H9 (cell line): ENCODE measurements at regions not wholly inside any gene's neighbourhood (a gene's known extent, or its start where the extent isn't known, plus 50 kb on each side); places are given as distances from the start of the nearest gene placed in this dataset.
"Not testable (repeated sequence)": the region's sequence is repeated elsewhere in the genome, so short reads cannot be mapped to it uniquely, and the experiment has no call there.

Experiments used
- DNase-seq: peaks from one replicate; pipeline ENCODE4 v3.0.0-alpha.2; 2017
- H2AFZ ChIP-seq: one replicate; pipeline ENCODE4 v1.6.1; 2013; ENCODE audit warnings: mild to moderate bottlenecking, low read length, control low read depth, moderate library complexity
- H2AK5ac ChIP-seq: 2 replicates; pipeline ENCODE4 v1.6.1; 2013; ENCODE audit warnings: low read length, control low read depth, mixed read lengths; ENCODE audit not compliant: insufficient read length
- H2BK120ac ChIP-seq: one replicate; pipeline ENCODE4 v1.6.1; 2013; ENCODE audit warnings: low read depth, mild to moderate bottlenecking, low read length, control low read depth, inconsistent platforms; ENCODE audit not compliant: poor library complexity, severe bottlenecking
- H2BK12ac ChIP-seq: 2 replicates; pipeline ENCODE4 v1.6.1; 2013; ENCODE audit warnings: low read length, control low read depth, mixed read lengths, low read depth; ENCODE audit not compliant: insufficient read length
- H2BK15ac ChIP-seq: 2 replicates; pipeline ENCODE4 v1.6.1; 2013; ENCODE audit warnings: low read depth, low read length, control low read depth
- H2BK20ac ChIP-seq: one replicate; pipeline ENCODE4 v1.6.1; 2013; ENCODE audit warnings: low read depth, mild to moderate bottlenecking, low read length, control low read depth, inconsistent platforms; ENCODE audit not compliant: poor library complexity, severe bottlenecking
- H2BK5ac ChIP-seq: 2 replicates; pipeline ENCODE4 v1.6.1; 2013; ENCODE audit warnings: low read length, control low read depth, mixed read lengths; ENCODE audit not compliant: insufficient read length
- H3K14ac ChIP-seq: 2 replicates; pipeline ENCODE4 v1.6.1; 2013; ENCODE audit warnings: low read length, control low read depth; ENCODE audit not compliant: insufficient read depth
- H3K18ac ChIP-seq: 2 replicates; pipeline ENCODE4 v1.6.1; 2013; ENCODE audit warnings: low read depth, mild to moderate bottlenecking, mixed read lengths, low read length, control low read depth; ENCODE audit not compliant: insufficient read length
- H3K23ac ChIP-seq: 2 replicates; pipeline ENCODE4 v1.6.1; 2013; ENCODE audit warnings: low read length, control low read depth, mixed read lengths, low read depth; ENCODE audit not compliant: insufficient read length
- H3K23me2 ChIP-seq: 2 replicates; pipeline ENCODE4 v1.6.1; 2013; ENCODE audit warnings: low read depth, mild to moderate bottlenecking, mixed read lengths, low read length, control low read depth; ENCODE audit not compliant: insufficient read length, poor library complexity, severe bottlenecking
- H3K27ac ChIP-seq: 2 replicates; pipeline ENCODE4 v1.5.1; 2013; ENCODE audit warnings: low read length, control low read depth, mixed read lengths, low read depth; ENCODE audit not compliant: insufficient read length
- H3K27me3 ChIP-seq: 2 replicates; pipeline ENCODE4 v1.6.1; 2013; ENCODE audit warnings: low read length, control low read depth, inconsistent platforms; ENCODE audit not compliant: insufficient read depth
- H3K4ac ChIP-seq: 2 replicates; pipeline ENCODE4 v1.6.1; 2013; ENCODE audit warnings: low read depth, mild to moderate bottlenecking, control low read depth, inconsistent platforms, low read length, moderate library complexity
- H3K4me1 ChIP-seq: 2 replicates; pipeline ENCODE4 v1.6.1; 2013; ENCODE audit warnings: low read length, control low read depth, inconsistent platforms; ENCODE audit not compliant: insufficient read depth
- H3K4me2 ChIP-seq: 2 replicates; pipeline ENCODE4 v1.6.1; 2013; ENCODE audit warnings: low read length, control low read depth, mixed read lengths; ENCODE audit not compliant: insufficient read length, insufficient read depth
- H3K56ac ChIP-seq: 2 replicates; pipeline ENCODE4 v1.6.1; 2013; ENCODE audit warnings: low read depth, mild to moderate bottlenecking, mixed read lengths, low read length, control low read depth; ENCODE audit not compliant: insufficient read length
- H3K79me1 ChIP-seq: 2 replicates; pipeline ENCODE4 v1.6.1; 2013; ENCODE audit warnings: low read depth, mild to moderate bottlenecking, moderate library complexity, low read length, control low read depth, inconsistent platforms; ENCODE audit not compliant: insufficient read depth, poor library complexity, severe bottlenecking
- H3K79me2 ChIP-seq: 2 replicates; pipeline ENCODE4 v1.6.1; 2013; ENCODE audit warnings: low read length, control low read depth, inconsistent platforms; ENCODE audit not compliant: insufficient read depth
- H3K9ac ChIP-seq: 2 replicates; pipeline ENCODE4 v1.6.1; 2013; ENCODE audit warnings: low read length, control low read depth, mixed read lengths; ENCODE audit not compliant: insufficient read length; ENCODE audit errors: extremely low read depth
- H3K9me3 ChIP-seq: one replicate; pipeline ENCODE4 v1.6.1; 2013; ENCODE audit warnings: low read depth, low read length, inconsistent platforms; ENCODE audit not compliant: control insufficient read depth
- H3T11ph ChIP-seq: one replicate; pipeline ENCODE4 v1.6.1; 2013; ENCODE audit warnings: mild to moderate bottlenecking, low read length, control low read depth, inconsistent platforms
- H4K20me1 ChIP-seq: one replicate; pipeline ENCODE4 v1.6.1; 2013; ENCODE audit not compliant: control insufficient read depth, insufficient read length, insufficient read depth
- H4K5ac ChIP-seq: 2 replicates; pipeline ENCODE4 v1.6.1; 2013; ENCODE audit warnings: low read depth, mild to moderate bottlenecking, mixed read lengths, low read length, control low read depth; ENCODE audit not compliant: insufficient read length
- H4K8ac ChIP-seq: replicated peaks from 2 replicates; pipeline ENCODE4 v1.6.1; 2013; ENCODE audit warnings: low read length, control low read depth, mixed read lengths, low read depth; ENCODE audit not compliant: insufficient read length
- H4K91ac ChIP-seq: 2 replicates; pipeline ENCODE4 v1.6.1; 2013; ENCODE audit warnings: low read depth, mild to moderate bottlenecking, moderate library complexity, mixed read lengths, low read length, control low read depth; ENCODE audit not compliant: insufficient read length
- H3K27ac Mint-ChIP-seq, 3 experiments: 2 replicates in 2 of 3; 3 replicates in 1 of 3; pipeline ENCODE4 v1.8.0; 2020 to 2021; ENCODE audit warnings: mixed read lengths in 3 of 3, mild to moderate bottlenecking in 1 of 3, moderate library complexity in 1 of 3
- H3K27me3 Mint-ChIP-seq: 2 replicates; pipeline ENCODE4 v1.8.0; 2021; ENCODE audit warnings: low read depth, mild to moderate bottlenecking, moderate library complexity, mixed read lengths
- H3K36me3 Mint-ChIP-seq, 3 experiments: 2 replicates in 2 of 3; 3 replicates in 1 of 3; pipeline ENCODE4 v1.8.0; 2020 to 2021; ENCODE audit warnings: low read depth in 3 of 3, mixed read lengths in 3 of 3; ENCODE audit not compliant: insufficient read depth in 1 of 3
- H3K4me1 Mint-ChIP-seq, 2 experiments: 2 replicates each; pipeline ENCODE4 v1.8.0; 2020; ENCODE audit warnings: mixed read lengths in 2 of 2
- H3K4me3 Mint-ChIP-seq, 2 experiments: 2 replicates in 1 of 2; 3 replicates in 1 of 2; pipeline ENCODE4 v1.8.0; 2020 to 2021; ENCODE audit warnings: mild to moderate bottlenecking in 2 of 2, mixed read lengths in 2 of 2, moderate library complexity in 1 of 2
- H3K9me3 Mint-ChIP-seq, 2 experiments: 2 replicates in 1 of 2; 3 replicates in 1 of 2; pipeline ENCODE4 v1.8.0; 2020; ENCODE audit warnings: mild to moderate bottlenecking in 2 of 2, mixed read lengths in 2 of 2, moderate library complexity in 1 of 2
- CTCF ChIP-seq: fragments of 200-600 bp; sonication (generic); conservative IDR thresholded peaks from 3 replicates; pipeline ENCODE4 v1.8.0; 2021; ENCODE audit warnings: antibody characterized with exemption, mild to moderate bottlenecking
- WGBS: extraction: QIAGEN DNeasy Blood & Tissue Kit; methylation state at CpG from one replicate; pipeline ENCODE4 v1.1.7; 2013; ENCODE audit warnings: missing lambda C conversion rate, low lambda C conversion rate, mixed read lengths; ENCODE audit not compliant: insufficient read length; ENCODE audit errors: extremely low coverage; 5-methylcytosine and 5-hydroxymethylcytosine counted together

- DNase-seq, result no peak
- no peaks in the 10 kb centered on the region for H3K9me3 Mint-ChIP-seq
- Histone ChIP-seq H3K9ac (no peak overlapping the region), H2BK15ac (no peak overlapping the region), H3K9me3 (no peaks in the 10 kb centered on the region), H2AK5ac (no peak overlapping the region), H3K18ac (no peak overlapping the region), H2BK120ac (no peak overlapping the region), H3K23me2 (no peaks in the 10 kb centered on the region), H3K4me1 (no peaks in the 10 kb centered on the region), H3K23ac (no peak overlapping the region), H3K27me3 (no peaks in the 10 kb centered on the region), H2AFZ (no peak overlapping the region), H2BK12ac (no peak overlapping the region), H3T11ph (no peak overlapping the region), H3K27ac (no peak overlapping the region), H4K91ac (no peak overlapping the region), H3K79me2 (no peaks in the 10 kb centered on the region), H4K20me1 (no peaks in the 10 kb centered on the region), H4K8ac (no peak overlapping the region), H4K5ac (no peak overlapping the region), H3K56ac (no peak overlapping the region), H2BK20ac (no peak overlapping the region), H2BK5ac (no peak overlapping the region), H3K14ac (no peak overlapping the region), H3K79me1 (no peaks in the 10 kb centered on the region), H3K4ac (no peak overlapping the region), H3K4me2 (no peak overlapping the region)
- H3K4me3 Mint-ChIP-seq, result no peak overlapping the region
- no peak overlapping the region for H3K27ac Mint-ChIP-seq
- no peaks in the 10 kb centered on the region for H3K36me3 Mint-ChIP-seq
- TF ChIP-seq CTCF, result no peak
- peaks cover 2% of the 10 kb centered on the region for H3K27me3 Mint-ChIP-seq
- peaks cover 5 to 20% of the 10 kb centered on the region in 2 experiments for H3K4me1 Mint-ChIP-seq
- no CpG with 5 or more reads among the region's 7 CpGs for WGBS
Observed at GRCh38 chr16:87037012-87037411, 280.2 kb downstream of the C16orf95 start.

- peaks cover 2 to 12% of the 10 kb centered on the region in 2 experiments for H3K4me1 Mint-ChIP-seq
- not testable (repeated sequence) for H2BK5ac ChIP-seq, H4K20me1 ChIP-seq, H3K4me1 ChIP-seq, H3K79me2 ChIP-seq, H2BK12ac ChIP-seq, H3K14ac ChIP-seq, H3K36me3 Mint-ChIP-seq, H3K4me3 Mint-ChIP-seq, H3K18ac ChIP-seq, H3K4me2 ChIP-seq, H3K9ac ChIP-seq, H3K27ac Mint-ChIP-seq, H3K23me2 ChIP-seq, H3K9me3 ChIP-seq, H3K27me3 ChIP-seq, H2BK120ac ChIP-seq, H3K27me3 Mint-ChIP-seq, H3K56ac ChIP-seq, DNase-seq, H3K23ac ChIP-seq, H2BK15ac ChIP-seq, H3K9me3 Mint-ChIP-seq, H2AFZ ChIP-seq, H2AK5ac ChIP-seq, H3T11ph ChIP-seq, H2BK20ac ChIP-seq, H4K91ac ChIP-seq, H3K4ac ChIP-seq, H3K27ac ChIP-seq, H4K5ac ChIP-seq, H4K8ac ChIP-seq, H3K79me1 ChIP-seq
- WGBS, result no CpG with 5 or more reads among the region's 3 CpGs
Observed at GRCh38 chr16:87038528-87038927, 278.7 kb downstream of the C16orf95 start.
